DMS153 (cell line): ENCODE measurements at regions not wholly inside any gene's neighbourhood (a gene's known extent, or its start where the extent isn't known, plus 50 kb on each side); places are given as distances from the start of the nearest gene placed in this dataset.
A peak's percentile ranks its signal among the peaks of the same experiment; 100 is the strongest.
"Not testable (repeated sequence)": the region's sequence is repeated elsewhere in the genome, so short reads cannot be mapped to it uniquely, and the experiment has no call there.

Experiments
- DNase-seq: peaks from one replicate; lab custom pipeline; 2025; lab: John Stamatoyannopoulos, UW

- no peak for DNase-seq
Observed at GRCh38 chr2:155023674-155024073, 325.2 kb downstream of the KCNJ3 start.

- no peak for DNase-seq
Observed at GRCh38 chr2:155022531-155022930, 324.0 kb downstream of the KCNJ3 start.

- DNase-seq = no peak
Observed at GRCh38 chr2:155021618-155022017, 323.1 kb downstream of the KCNJ3 start.

- DNase-seq = no peak
Observed at GRCh38 chr2:155020246-155020645, 321.8 kb downstream of the KCNJ3 start.

GRCh38 chr2:155010925-155011324, 312.4 kb downstream of the KCNJ3 start:
- DNase-seq = no peak

GRCh38 chr2:154995361-154995760, 296.9 kb downstream of the KCNJ3 start:
- DNase-seq = no peak

GRCh38 chr2:154992826-154993225, 294.3 kb downstream of the KCNJ3 start:
- DNase-seq = peak; percentile 28

GRCh38 chr2:154978710-154979109, 280.2 kb downstream of the KCNJ3 start:
- no peak for DNase-seq

- no peak for DNase-seq
Observed at GRCh38 chr2:154978244-154978643, 279.7 kb downstream of the KCNJ3 start.

GRCh38 chr2:154974041-154974440, 275.5 kb downstream of the KCNJ3 start:
- no peak for DNase-seq

GRCh38 chr2:154963511-154963910, 265.0 kb downstream of the KCNJ3 start:
- DNase-seq = no peak

- no peak for DNase-seq
Observed at GRCh38 chr2:154961676-154962075, 263.2 kb downstream of the KCNJ3 start.

- DNase-seq = no peak
Observed at GRCh38 chr2:154960802-154961583, 262.5 kb downstream of the KCNJ3 start.

GRCh38 chr2:154952346-154952980, 254.0 kb downstream of the KCNJ3 start:
- peak; percentile 76 for DNase-seq

GRCh38 chr2:154947416-154947815, 248.9 kb downstream of the KCNJ3 start:
- not testable (repeated sequence) for DNase-seq

- no peak for DNase-seq
Observed at GRCh38 chr2:154945984-154946383, 247.5 kb downstream of the KCNJ3 start.

- DNase-seq = no peak
Observed at GRCh38 chr2:154941379-154941778, 242.9 kb downstream of the KCNJ3 start.

- DNase-seq = no peak
Observed at GRCh38 chr2:154934213-154934612, 235.7 kb downstream of the KCNJ3 start.

GRCh38 chr2:154924531-154924930, 226.0 kb downstream of the KCNJ3 start:
- no peak for DNase-seq

- no peak for DNase-seq
Observed at GRCh38 chr2:154914561-154914960, 216.1 kb downstream of the KCNJ3 start.

GRCh38 chr2:154912215-154912614, 213.7 kb downstream of the KCNJ3 start:
- no peak for DNase-seq

GRCh38 chr2:154911729-154912128, 213.2 kb downstream of the KCNJ3 start:
- no peak for DNase-seq

- DNase-seq = no peak
Observed at GRCh38 chr2:154910701-154911100, 212.2 kb downstream of the KCNJ3 start.

- no peak for DNase-seq
Observed at GRCh38 chr2:154908327-154908726, 209.8 kb downstream of the KCNJ3 start.
